Hypothalamus (tissue), 51 donors: ENCODE measurements at regions not wholly inside any gene's neighbourhood (a gene's known extent, or its start where the extent isn't known, plus 50 kb on each side); places are given as distances from the start of the nearest gene placed in this dataset.
"Not testable (repeated sequence)": the region's sequence is repeated elsewhere in the genome, so short reads cannot be mapped to it uniquely, and the experiment has no call there.

Experiments used
- DNase-seq, 51 donors: peaks; one replicate each; lab custom pipeline; 2025; lab: John Stamatoyannopoulos, UW

DNA sequence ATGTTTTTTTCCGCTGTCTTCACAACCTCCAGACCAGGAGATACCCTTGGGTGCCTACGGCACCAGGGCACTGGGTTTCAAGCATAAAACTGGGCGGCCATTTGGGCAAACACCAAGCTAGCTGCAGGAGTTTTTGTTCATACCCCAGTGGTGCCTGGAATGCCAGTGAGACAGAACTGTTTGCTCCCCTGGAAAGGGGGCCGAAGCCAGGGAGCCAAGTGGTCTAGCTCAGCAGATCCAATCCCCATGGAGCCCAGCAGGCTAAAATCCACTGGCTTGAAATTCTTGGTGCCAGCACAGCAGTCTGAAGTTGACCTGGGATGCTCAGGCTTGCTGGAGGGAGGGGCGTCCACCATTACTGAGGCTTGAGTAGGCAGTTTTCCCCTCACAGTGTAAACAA lies 265.3 kb upstream of the ZEB2 start:
- no peak for DNase-seq

DNA sequence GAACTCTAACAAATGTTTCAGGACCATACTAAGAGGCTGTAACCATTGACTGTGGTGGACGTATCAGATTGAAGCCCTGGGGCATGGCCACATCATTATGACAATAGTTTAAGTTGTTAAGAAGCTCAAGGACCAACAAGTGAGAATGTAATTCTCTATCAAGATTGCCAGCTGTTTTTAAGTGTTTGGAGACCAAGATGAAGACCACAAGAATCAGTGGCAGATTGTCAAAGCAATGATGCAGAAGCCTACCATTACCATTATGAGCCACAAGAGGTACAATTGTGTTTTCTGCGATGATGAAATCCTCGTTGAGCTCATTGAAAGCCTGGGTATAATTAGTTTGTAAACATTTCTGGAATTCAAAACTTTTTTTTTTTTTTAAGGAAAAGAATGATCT lies 261.1 kb upstream of the ZEB2 start:
- DNase-seq = no peak

DNA sequence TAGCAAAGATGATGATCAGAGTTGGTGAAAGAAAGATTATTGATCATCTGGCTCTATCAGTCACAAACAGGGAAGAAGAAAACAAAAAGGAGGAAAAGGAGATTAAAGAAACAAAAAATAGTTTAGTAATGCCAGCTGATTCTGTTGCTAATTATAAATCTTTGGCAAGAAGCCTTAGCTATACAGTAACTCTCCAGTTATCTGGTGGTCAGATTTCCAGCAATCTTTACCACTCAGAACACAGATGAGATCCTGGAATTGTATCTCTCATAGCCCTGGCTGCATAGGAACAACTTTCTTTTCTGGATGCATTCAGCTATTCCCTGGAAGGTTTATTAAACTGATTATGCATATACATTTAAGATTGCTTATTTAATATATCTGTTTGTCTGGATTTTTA lies 256.8 kb upstream of the ZEB2 start:
- DNase-seq = no peak

DNA sequence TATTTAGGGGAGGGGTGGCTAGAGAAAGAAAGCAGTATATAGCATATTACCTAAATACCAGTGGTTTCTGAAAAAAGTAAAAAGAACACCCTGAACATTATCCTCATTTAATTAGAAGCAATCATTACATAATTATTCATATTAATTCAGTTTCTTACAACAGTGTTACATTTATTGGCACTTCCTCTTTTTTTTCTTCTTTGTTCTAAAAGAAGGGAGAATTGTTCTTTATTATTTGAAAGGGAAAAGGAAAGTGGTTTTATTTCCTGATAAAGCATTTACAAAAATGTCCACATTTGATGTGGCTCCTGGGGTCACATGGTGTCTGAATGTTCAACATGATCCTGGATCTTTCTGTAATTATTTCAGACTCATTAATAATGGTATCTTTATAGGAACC lies 254.9 kb upstream of the ZEB2 start:
- DNase-seq = no peak

DNA sequence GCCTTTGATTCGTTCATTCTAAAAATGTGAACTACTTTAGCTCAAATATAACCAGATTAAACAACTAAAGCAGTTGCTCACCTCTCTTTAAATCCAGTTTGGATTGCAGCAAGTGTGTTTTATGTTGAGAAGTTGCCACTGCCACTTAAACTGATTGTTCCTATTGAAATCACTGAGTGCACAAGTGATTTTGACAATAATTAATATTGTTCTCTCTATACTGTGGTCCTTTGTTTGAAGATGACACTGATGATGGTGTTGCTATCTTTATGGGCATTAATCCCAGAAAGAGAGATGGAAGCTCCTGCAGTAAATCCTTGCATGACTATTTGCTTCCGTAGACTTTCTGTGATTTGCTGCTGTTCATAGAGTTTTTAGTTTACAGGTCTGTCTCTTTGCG lies 251.4 kb upstream of the ZEB2 start:
- peak in 2 of 51 donors; percentile 6 to 72 for DNase-seq

DNA sequence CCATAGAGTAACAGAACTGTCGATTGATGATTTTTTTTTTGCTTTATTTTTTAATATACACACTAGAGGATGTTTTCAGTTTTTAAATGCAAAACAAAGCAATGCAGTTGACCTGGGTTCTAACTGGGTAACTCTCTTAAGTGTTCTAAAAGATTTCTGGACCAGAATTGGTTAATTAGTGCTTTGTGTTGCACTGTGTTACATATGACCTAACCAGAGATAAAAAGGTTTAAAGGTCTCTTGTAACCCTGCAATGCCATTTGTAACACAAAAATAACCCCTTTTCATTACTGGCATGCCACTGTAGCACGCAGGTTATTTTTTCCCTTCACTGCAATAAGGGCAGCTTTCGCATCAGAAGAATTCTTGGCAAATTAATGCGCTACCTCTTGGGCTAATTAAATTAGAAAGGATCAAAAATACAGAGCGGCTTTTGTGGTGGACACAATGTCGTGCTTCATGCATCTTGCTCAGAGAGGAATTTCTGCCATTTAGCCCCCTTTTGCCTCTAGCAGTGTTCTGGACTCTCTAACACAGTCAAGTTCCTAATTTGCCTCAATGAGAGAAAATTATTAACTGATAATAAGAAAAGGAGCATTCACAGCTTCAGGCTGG lies 250.8 kb upstream of the ZEB2 start:
- peak in 5 of 51 donors; percentile 1 to 46 (median 6) for DNase-seq

DNA sequence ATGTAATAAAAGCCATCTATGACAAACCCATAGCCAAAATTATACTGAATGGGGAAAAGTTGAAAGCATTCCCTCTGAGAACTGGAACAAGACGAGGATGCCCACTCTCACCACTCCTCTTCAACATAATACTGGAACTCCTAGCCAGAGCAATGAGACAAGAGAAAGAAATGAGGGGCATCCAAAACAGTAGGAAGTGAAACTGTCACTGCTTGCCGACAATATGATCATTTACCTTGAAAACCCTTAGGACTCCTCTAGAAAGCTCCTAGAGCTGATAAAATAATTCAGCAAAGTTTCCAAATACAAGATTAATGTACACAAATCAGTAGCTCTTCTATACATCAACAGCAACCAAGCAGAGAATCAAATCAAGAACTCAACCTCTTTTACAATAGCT lies 241.0 kb upstream of the ZEB2 start:
- not testable (repeated sequence) for DNase-seq

DNA sequence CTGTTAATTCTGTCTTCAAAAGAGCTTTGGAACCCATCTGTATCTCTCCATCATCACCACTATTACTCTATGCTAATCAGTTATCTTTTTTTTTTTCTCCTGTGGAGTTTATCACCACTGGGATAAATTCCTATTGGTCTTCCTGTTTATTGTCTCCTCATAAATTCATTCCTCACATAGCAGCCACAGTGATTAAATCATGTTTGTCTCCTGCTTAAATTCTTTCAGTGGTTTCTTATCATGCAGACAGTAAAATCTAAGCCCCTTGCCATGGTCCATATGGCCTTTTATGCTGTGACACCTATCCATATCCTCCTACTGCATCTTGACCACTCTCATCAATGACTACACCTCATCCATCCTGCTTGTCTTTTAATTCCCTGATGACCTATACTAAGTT lies 239.8 kb upstream of the ZEB2 start:
- no peak for DNase-seq

DNA sequence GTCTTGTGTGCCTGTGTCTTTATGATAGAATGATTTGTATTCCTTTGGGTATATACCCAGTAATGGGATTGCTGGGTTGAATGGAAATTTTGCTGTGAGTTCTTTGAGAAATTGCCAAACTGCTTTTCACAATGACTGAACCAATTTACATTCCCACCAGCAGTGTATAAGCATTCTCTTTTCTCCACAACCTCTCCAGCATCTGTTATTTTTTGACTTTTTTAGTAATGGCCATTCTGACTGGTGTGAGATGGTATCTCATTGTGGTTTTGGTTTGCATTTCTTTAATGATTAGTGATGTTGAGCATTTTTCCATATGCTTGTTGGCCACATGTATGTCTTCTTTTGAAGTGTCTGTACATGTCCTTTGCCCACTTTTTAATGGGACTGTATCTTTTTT lies 238.3 kb upstream of the ZEB2 start:
- DNase-seq = not testable (repeated sequence)

DNA sequence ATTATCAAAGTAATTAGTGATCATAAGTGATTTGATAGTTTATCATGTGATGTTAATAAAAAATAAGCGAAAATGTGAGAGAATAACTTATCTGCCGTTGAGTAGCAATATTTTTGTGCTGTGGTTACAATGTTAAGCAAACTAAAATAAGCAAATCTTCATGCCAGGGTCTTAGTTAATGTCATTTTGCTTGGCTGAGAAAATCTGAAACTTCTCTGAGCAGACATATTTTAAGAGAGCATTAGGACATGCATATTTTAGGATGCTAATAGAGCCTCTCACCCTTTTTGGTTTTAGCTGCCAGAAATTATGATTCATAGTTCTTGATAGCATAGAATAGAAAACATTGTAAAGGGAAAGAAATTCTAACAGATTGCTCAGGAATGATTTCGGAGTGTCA lies 233.5 kb upstream of the ZEB2 start:
- DNase-seq = no peak

DNA sequence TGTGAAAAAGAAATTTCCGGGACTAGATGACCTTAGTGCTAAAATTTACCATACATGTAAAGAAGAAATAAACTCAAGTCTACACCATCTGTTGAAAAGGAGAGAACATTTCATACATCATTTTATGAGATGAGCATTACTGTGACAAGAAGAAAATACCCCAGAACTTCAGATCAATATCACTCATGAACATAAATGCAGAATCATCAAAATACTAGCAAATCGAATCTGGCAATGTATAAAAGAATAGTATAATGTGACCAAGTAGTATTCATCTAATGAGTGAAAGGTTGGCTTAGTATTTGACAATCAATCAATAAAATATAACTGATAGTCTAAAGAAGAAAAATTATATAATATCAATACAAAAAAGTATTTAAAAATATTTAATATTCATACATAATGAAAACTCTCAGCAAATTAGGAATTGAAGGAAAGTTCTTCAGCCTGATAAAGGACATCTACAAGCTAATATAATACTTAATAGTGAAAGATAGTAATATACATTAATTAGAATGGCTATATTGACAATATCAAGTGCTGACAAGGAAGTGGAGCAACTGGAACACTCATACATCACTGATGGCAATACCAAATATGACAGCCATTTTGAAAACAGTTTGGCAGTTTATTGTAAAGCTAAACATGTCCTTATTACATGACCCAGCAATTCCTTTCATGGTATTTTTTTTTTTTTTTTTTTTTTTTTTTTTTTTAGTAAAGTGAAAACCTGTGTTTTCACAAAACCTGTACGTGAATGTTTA lies 231.4 kb upstream of the ZEB2 start:
- DNase-seq = no peak

DNA sequence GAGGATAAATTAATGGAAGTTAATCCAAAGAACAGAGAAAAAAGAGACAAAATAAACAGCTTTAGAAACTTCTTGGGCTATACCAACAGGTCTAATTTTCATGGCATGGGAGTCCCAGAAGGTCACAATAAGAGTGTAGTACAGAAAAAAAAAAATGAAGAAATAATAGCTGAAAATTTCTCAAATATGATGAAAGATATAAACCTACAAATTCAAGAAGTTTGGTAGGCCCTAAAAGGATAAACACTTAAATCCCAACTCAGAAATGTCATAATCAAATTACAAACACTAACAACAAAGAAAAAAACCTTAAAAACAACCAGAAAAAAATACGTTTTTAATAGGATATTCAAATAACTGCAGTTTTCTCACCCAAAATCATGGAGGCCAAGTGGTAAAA lies 229.3 kb upstream of the ZEB2 start:
- DNase-seq = no peak

DNA sequence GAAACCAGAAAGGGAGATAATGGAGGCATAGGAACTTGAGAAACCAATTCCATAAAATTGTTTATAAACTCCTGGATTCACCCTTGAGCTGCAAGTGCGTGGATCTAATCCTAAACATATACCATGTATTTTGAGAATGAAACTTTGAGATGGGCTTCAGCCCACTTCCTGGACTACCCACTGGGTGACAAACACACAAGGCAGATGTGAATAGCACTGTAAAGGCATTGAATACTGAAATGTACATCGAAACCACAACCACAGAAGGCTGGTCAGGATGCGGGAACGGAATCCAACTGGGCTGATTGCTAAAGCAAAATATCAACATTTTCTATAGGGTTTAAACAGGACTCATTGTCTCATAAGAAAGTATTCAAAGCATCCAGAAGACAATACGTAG lies 228.5 kb upstream of the ZEB2 start:
- DNase-seq = no peak

DNA sequence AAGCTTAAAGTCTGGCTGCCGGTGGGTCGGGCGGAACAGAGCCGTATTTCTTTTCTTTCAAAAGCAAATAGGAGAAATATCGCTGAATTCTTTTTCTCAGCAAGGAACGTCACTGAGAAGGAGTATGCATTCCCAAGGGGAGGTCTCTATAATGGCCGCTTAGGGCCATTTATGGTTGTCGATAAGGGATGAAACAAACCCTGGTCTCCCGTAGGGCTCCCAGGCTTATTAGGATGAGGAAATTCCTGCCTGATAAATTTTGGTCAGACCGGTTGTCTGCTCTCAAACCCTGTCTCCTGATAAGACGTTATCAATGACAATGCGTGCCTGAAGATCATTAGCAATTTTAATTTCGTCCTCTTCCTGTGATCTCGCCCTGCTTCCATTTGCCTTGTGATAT lies 227.7 kb upstream of the ZEB2 start:
- no peak for DNase-seq

DNA sequence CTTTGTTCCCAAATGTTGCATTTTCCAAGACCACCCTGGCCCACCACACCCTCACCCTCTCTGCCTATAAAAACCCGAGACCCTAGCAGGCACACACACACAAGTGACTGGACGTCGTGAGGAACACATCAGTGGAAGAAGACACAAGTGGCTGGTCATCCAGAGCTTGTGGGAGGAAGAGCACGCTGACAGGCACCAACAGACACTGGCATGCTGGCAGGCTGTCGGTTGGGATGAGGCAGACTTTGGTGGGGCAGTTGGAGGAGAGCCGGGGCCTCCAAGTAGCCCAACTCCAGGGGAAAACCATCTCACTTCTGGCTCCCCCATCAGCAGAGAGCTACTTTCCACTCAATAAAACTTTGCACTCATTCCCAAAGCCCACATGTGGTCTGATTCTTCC lies 225.5 kb upstream of the ZEB2 start:
- no peak for DNase-seq

DNA sequence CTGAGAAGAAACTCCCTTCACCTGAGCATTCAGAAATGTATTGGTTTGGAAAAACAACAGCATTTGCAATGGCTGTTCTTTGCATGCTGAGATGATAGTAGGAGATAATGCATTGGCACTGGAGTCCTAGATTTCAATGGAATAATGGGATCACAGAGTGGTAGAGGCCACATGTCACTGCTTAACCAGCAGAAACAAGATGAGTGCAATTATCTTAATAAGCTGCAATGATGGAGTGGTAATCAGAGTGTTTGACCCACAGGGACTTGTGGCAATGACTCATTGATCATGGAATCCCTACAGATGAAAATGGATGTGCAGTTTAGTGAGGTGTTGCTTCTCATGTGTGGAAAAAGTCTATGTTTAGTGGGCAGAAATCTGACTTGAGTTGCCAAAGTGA lies 218.8 kb upstream of the ZEB2 start:
- DNase-seq = no peak

DNA sequence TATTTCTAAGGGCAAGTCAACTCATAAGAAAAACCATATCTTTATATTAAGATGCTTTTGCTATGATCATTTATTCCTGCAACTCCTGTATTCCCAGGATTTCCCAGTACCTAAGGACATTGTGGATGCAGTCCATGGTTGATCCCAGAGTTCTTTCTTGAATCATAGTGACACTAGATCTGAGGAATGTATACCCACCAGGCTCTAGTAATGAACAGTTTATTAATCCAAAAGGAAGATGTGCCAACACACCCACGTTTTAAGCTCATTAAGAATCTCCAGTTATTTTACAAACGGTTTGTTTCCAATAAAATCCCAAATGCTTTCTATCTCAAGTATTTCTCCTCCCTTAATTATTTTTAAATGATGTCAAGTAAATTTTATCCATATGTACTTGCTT lies 210.8 kb upstream of the ZEB2 start:
- DNase-seq = no peak

DNA sequence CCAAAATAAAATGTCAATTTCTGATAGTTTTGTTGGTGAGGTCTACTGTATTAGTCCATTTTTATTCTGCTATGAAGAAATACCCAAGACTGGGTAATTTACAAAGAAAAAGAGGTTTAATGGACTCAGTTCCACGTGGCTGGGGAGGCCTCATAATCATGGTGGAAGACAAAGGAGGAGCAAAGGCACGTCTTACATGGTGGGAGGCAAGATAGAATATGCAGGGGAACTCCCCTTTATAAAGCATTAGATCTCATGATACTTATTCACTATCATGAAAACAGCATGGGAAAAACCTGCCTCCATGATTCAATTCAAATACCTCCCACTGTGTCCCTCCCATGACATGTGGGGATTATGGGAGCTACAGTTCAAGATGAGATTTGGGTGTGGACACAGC lies 204.5 kb upstream of the ZEB2 start:
- DNase-seq = not testable (repeated sequence)

DNA sequence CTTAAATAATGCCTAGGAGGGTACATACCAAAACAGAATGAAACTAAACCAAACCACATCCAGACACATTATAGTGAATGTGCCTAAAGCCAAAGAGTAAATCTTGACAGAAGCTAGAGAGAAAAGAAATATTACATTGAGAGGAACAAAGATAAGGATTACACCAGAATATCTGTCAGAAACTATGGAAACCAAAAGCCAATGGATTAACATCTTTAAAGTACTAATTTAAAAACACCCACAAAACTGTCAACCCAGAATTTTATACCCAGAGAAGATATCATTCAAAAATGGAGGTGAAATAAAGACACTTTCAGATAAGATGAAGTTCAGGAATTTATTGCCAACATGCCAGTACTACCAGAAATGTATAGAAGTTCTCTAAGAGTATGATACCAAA lies 198.5 kb upstream of the ZEB2 start:
- DNase-seq = no peak

DNA sequence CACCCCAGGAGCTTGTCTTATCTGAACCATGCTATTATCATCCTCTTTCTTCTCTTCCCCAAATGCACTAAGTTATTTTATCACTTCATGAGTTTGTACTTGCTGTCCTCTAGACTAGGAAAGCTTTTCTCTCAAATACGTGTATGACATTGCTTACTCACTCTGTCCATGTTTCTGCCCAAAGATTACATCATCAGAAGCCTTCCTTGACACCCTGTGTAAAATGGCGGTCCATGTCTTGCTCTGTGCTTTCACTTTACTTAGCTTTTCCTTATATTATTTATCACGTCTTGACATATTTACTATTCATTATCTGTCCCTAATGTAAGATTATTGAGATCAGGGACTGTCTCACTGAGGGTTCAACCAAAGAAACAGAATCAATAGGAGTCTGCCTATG lies 196.1 kb upstream of the ZEB2 start:
- DNase-seq = no peak

DNA sequence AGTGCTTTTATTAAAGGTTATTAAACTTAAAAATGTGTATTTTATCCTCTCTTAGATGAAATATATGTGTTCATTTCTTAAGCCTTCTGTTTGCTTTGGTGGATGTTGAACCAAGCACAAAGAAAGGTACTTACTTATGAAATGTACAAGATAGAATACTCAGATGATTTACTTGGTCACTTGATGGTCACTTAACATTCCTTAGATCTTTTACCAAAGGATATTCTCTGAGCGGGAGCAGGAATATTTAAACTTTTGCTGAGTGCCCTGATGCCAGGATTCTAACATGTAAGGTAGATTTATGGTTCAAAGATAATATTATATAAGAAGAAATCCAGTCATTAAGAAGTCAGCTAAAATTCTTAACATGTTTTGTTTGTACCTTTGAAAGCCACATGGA lies 193.5 kb upstream of the ZEB2 start:
- DNase-seq = no peak

DNA sequence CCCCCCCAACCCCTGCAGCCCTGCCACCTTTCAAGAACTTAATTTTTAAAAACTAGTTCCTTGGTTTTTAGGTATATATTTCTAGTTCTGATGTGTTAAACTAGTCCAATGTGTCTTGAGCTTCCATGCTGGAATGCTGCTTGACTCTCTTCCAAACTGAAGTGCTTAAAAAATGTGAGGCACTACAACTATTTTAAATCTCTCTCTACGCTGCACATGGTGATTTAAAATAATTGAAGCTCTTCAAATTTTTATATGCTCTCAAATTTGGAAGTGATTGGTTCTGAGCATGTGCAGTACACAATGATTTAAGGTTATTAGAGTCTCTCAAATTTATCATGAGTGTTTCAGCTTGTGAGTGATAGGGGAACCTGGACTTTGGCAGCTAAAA lies 192.6 kb upstream of the ZEB2 start:
- DNase-seq = no peak
